Upper lobe of left lung (tissue), 6 donors: ENCODE measurements at regions not wholly inside any gene's neighbourhood (a gene's known extent, or its start where the extent isn't known, plus 50 kb on each side); places are given as distances from the start of the nearest gene placed in this dataset.
A peak's percentile ranks its signal among the peaks of the same experiment; 100 is the strongest.

Source experiments
- ATAC-seq, 2 donors: fragments of 200-7000 bp; cut with Tn5 transposase; one replicate each; pipeline ENCODE4 v1.9.1; 2022; ENCODE audit warnings: mild to moderate bottlenecking in 2 of 2, moderate library complexity in 2 of 2; ENCODE audit not compliant: low FRiP score in 2 of 2
- DNase-seq, 2 donors: peaks; one replicate each; pipeline ENCODE4 v3.0.0-alpha.2; 2019 to 2020
- H3K27ac ChIP-seq, 4 donors: fragments of 200-600 bp; sonication (generic); one replicate each; pipeline ENCODE4 v1.5.1; 2016 to 2019
- H3K27me3 ChIP-seq, 4 donors: fragments of 200-600 bp; sonication (generic); one replicate each; pipeline ENCODE4 v1.5.1; 2017 to 2019
- H3K36me3 ChIP-seq, 4 donors: fragments of 200-600 bp; sonication (generic); one replicate each; pipeline ENCODE4 v1.5.1; 2016 to 2019
- H3K4me1 ChIP-seq, 4 donors: fragments of 200-600 bp; sonication (generic); one replicate each; pipeline ENCODE4 v1.5.1; 2018 to 2019
- H3K4me3 ChIP-seq, 4 donors: fragments of 200-600 bp; sonication (generic); one replicate each; pipeline ENCODE4 v1.5.1; 2017 to 2019; ENCODE audit warnings: mild to moderate bottlenecking in 2 of 4, moderate library complexity in 1 of 4
- H3K9me3 ChIP-seq, 4 donors: fragments of 200-600 bp; sonication (generic); one replicate each; pipeline ENCODE4 v1.5.1; 2018 to 2019
- CTCF ChIP-seq, 6 experiments: fragments of 450-650 bp in 4 of 6; fragments of 200-600 bp in 2 of 6; sonication (generic) in 2 of 6; IDR thresholded peaks; one replicate each; pipeline ENCODE4 v1.5.1; 2016 to 2019; ENCODE audit warnings: antibody characterized with exemption in 6 of 6
- EP300 ChIP-seq, 4 donors: sonication (generic); formaldehyde crosslinking; IDR thresholded peaks; one replicate each; pipeline ENCODE4 v1.5.1; 2017; ENCODE audit warnings: antibody characterized with exemption in 4 of 4, control low read depth in 2 of 4
- POLR2A ChIP-seq, 4 donors: fragments of 450-650 bp; IDR thresholded peaks; one replicate each; pipeline ENCODE4 v1.5.1; 2016 to 2017; ENCODE audit warnings: antibody characterized with exemption in 4 of 4, mild to moderate bottlenecking in 2 of 4
- POLR2AphosphoS5 ChIP-seq, 2 donors: sonication (generic); formaldehyde crosslinking; IDR thresholded peaks; one replicate each; pipeline ENCODE4 v1.5.1; 2017; ENCODE audit warnings: antibody characterized with exemption in 2 of 2
- WGBS, 2 donors: methylation state at CpG; one replicate each; pipeline ENCODE4 v1.1.5; 2017 to 2018; 5-methylcytosine and 5-hydroxymethylcytosine counted together
- donor health status: DM: no; HTN: no; CAD: no; lungs with moderate emphysema.
- donor health status: DM: no; HTN: yes; CAD: no; lungs with severe emphysema.

- no peak for TF ChIP-seq POLR2A (IDR thresholded peaks at IDR 0.05)
- TF ChIP-seq POLR2AphosphoS5 (IDR thresholded peaks at IDR 0.05): no peak
- TF ChIP-seq CTCF (IDR thresholded peaks at IDR 0.05): no peak
- TF ChIP-seq EP300 (IDR thresholded peaks at IDR 0.05): no peak
- H3K9me3 ChIP-seq: no peaks in the 10 kb centered on the region
- WGBS, 2 donors: 71 to 73% methylated on average over 1 of the region's 1 CpG
- no peaks in the 10 kb centered on the region for H3K36me3 ChIP-seq
- no peak overlapping the region for H3K4me3 ChIP-seq
- no peaks in the 10 kb centered on the region for H3K27me3 ChIP-seq
- no peak for DNase-seq
- no peak for ATAC-seq
- no peak overlapping the region for H3K27ac ChIP-seq
- no peaks in the 10 kb centered on the region for H3K4me1 ChIP-seq
Measured at GRCh38 chr3:145533696-145534095, 627.3 kb downstream of the PLOD2 start.

GRCh38 chr3:145536461-145536860, 624.5 kb downstream of the PLOD2 start:
- ATAC-seq: no peak
- no peaks in the 10 kb centered on the region for H3K36me3 ChIP-seq
- H3K27ac ChIP-seq: no peak overlapping the region
- no peaks in the 10 kb centered on the region for H3K27me3 ChIP-seq
- DNase-seq: no peak
- TF ChIP-seq EP300 (IDR thresholded peaks at IDR 0.05) (no peak), CTCF (IDR thresholded peaks at IDR 0.05) (no peak), POLR2A (IDR thresholded peaks at IDR 0.05) (no peak), POLR2AphosphoS5 (IDR thresholded peaks at IDR 0.05) (no peak)
- H3K4me1 ChIP-seq: no peaks in the 10 kb centered on the region
- no peak overlapping the region for H3K4me3 ChIP-seq
- H3K9me3 ChIP-seq: peaks cover 0 to 3% (median 0%) of the 10 kb centered on the region in 4 donors

- H3K36me3 ChIP-seq: no peaks in the 10 kb centered on the region
- 0% methylated on average over 1 of the region's 1 CpG for WGBS, 2 donors
- no peak for DNase-seq
- no peak overlapping the region for H3K27ac ChIP-seq
- no peaks in the 10 kb centered on the region for H3K4me1 ChIP-seq
- H3K27me3 ChIP-seq: no peaks in the 10 kb centered on the region
- H3K4me3 ChIP-seq: no peak overlapping the region
- no peak for ATAC-seq
- no peaks in the 10 kb centered on the region for H3K9me3 ChIP-seq
- no peak for TF ChIP-seq CTCF (IDR thresholded peaks at IDR 0.05)
- TF ChIP-seq POLR2A (IDR thresholded peaks at IDR 0.05): no peak
- no peak for TF ChIP-seq POLR2AphosphoS5 (IDR thresholded peaks at IDR 0.05)
- no peak for TF ChIP-seq EP300 (IDR thresholded peaks at IDR 0.05)
Measured at GRCh38 chr3:145550522-145550921, 610.5 kb downstream of the PLOD2 start.

GRCh38 chr3:145557405-145557804, 603.6 kb downstream of the PLOD2 start:
- TF ChIP-seq CTCF (IDR thresholded peaks at IDR 0.05): no peak
- TF ChIP-seq EP300 (IDR thresholded peaks at IDR 0.05): no peak
- TF ChIP-seq POLR2A (IDR thresholded peaks at IDR 0.05): no peak
- no peak for TF ChIP-seq POLR2AphosphoS5 (IDR thresholded peaks at IDR 0.05)
- no peak for DNase-seq
- H3K4me1 ChIP-seq: no peaks in the 10 kb centered on the region
- no peak overlapping the region for H3K27ac ChIP-seq
- WGBS, 2 donors: 24 to 28% methylated on average over 2 of the region's 2 CpGs
- peak in 1 of 2 donors; percentile 72 for ATAC-seq
- no peaks in the 10 kb centered on the region for H3K27me3 ChIP-seq
- H3K36me3 ChIP-seq: no peaks in the 10 kb centered on the region
- no peaks in the 10 kb centered on the region for H3K9me3 ChIP-seq
- H3K4me3 ChIP-seq: no peak overlapping the region

- H3K4me3 ChIP-seq: no peak overlapping the region
- no peaks in the 10 kb centered on the region for H3K27me3 ChIP-seq
- no peaks in the 10 kb centered on the region for H3K9me3 ChIP-seq
- H3K4me1 ChIP-seq: no peaks in the 10 kb centered on the region
- no peak for ATAC-seq
- no peak for DNase-seq
- no peak overlapping the region for H3K27ac ChIP-seq
- no peaks in the 10 kb centered on the region for H3K36me3 ChIP-seq
- no peak for TF ChIP-seq EP300 (IDR thresholded peaks at IDR 0.05)
- TF ChIP-seq POLR2AphosphoS5 (IDR thresholded peaks at IDR 0.05): no peak
- TF ChIP-seq CTCF (IDR thresholded peaks at IDR 0.05): no peak
- WGBS, 2 donors: 58 to 67% methylated on average over 1 of the region's 1 CpG
Measured at GRCh38 chr3:145578471-145578870, 582.5 kb downstream of the PLOD2 start.
